ENCODE measurements at regions not wholly inside any gene's neighbourhood (a gene's known extent, or its start where the extent isn't known, plus 50 kb on each side); places are given as distances from the start of the nearest gene placed in this dataset.

DNA sequence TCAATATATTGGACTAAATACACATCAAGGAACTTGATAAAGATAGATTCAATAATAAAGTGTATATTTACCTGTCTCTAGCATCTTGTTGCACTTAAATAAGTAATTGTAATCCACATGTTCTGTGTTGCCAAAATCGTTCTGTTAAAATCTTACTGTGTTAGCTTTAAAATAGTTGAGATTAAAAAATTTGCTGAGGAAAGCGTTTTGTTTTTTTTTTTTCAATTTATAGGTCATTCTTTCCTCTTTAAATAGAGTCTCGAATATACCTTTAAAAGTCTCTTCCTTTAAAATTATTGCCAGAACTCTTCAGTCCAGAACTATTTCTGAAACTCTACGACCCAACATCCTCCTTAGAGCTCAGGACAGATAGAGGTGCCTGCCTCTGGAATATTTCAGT, 195.6 kb upstream of the OPRM1 start:
- no peak overlapping the region for H3K4me3 ChIP-seq (ENCODE audit: low read depth, low read length)
- TF ChIP-seq, protein P1, sequence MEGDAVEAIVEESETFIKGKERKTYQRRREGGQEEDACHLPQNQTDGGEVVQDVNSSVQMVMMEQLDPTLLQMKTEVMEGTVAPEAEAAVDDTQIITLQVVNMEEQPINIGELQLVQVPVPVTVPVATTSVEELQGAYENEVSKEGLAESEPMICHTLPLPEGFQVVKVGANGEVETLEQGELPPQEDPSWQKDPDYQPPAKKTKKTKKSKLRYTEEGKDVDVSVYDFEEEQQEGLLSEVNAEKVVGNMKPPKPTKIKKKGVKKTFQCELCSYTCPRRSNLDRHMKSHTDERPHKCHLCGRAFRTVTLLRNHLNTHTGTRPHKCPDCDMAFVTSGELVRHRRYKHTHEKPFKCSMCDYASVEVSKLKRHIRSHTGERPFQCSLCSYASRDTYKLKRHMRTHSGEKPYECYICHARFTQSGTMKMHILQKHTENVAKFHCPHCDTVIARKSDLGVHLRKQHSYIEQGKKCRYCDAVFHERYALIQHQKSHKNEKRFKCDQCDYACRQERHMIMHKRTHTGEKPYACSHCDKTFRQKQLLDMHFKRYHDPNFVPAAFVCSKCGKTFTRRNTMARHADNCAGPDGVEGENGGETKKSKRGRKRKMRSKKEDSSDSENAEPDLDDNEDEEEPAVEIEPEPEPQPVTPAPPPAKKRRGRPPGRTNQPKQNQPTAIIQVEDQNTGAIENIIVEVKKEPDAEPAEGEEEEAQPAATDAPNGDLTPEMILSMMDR (IDR thresholded peaks at IDR 0.05; ENCODE audit: low read depth, low read length) = no peak
- in situ Hi-C loops (cut with HindIII; ENCODE audit: low sequenced_read_pairs) = no loop called here
- DNase-seq (ENCODE audit: low read depth, low spot score) = no peak

DNA sequence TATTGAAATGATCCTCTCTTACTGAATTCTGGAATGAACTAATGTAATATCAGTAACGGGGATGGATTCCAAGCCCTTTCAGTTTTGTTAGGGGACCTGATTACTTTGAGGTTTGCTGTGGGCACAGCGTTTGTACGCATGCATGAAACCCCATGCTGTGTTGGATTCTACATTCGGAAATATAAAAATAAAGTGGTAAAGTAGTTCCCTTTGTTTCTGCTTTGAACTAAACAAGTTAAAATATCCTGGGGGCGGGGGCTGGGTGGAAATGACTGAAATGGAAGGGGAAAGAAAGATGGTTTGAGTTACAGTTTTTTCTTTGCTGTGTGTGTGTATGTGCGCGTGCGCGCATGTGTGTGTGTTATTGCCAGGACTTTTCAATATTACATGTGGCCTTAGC, 196.5 kb upstream of the OPRM1 start:
- no peak for DNase-seq (ENCODE audit: low read depth, low spot score)
- H3K4me3 ChIP-seq (ENCODE audit: low read depth, low read length) = no peak overlapping the region
- TF ChIP-seq, protein P1 (IDR thresholded peaks at IDR 0.05; ENCODE audit: low read depth, low read length) = no peak
- in situ Hi-C loops (cut with HindIII; ENCODE audit: low sequenced_read_pairs) = no loop called here

DNA sequence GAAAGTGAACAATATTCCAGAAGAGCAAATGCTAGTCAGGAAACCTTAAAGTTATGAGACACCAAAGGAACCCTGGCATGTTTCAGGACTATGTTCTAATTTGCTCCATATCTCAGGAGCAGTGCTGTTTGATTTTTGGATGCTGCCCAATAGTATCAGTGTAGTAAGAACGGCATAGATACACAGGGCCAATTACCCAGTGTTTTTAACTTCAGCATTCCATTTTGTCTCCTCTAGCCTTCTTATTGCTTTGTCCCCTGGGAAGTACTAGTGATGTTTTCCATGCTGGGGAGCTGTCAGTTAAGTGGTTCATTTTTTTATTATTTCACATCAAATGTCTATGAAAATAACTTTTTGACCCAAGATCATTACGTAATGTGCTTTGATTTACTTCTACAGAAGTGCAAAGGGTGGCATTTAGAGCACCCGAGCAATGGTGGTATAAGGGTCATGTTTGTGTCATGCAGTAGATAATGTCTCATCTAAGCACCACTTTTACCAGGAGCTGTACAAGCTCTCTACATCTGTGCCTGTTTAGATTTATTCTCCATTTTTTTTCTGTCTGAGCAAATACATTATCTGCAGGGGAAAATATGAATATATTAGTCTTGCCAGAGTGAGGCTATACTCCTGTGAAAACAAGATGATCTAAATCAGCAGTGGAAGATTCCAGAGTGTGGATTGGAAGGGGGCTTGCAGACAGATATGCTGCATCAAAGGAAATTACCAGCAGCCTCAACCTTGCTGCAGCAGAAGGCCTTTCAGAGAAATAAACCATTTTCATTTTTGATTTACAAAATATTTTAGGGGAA, 198.8 kb upstream of the OPRM1 start:
- in situ Hi-C loops (cut with HindIII; ENCODE audit: low sequenced_read_pairs) = no loop called here
- no peak overlapping the region for H3K4me3 ChIP-seq (ENCODE audit: low read depth, low read length)
- no peak for DNase-seq (ENCODE audit: low read depth, low spot score)
- TF ChIP-seq, protein P1 (IDR thresholded peaks at IDR 0.05; ENCODE audit: low read depth, low read length) = no peak

DNA sequence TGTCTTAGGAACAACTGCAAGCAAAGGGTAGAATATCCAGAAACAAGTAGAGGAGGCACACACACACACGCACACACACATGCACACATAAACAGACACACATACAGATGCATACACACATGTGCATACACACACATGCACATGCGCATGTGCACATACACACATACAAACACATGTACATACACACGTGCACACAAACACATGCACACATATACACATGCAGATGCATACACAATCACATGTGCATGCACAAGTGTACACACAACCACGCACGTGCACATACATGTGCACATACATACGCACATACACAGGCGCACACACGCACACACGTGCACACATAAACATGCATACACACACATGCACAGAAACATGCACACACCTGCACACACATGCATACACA, 206.5 kb upstream of the OPRM1 start:
- TF ChIP-seq, protein P1 (IDR thresholded peaks at IDR 0.05; ENCODE audit: low read depth, low read length) = no peak
- in situ Hi-C loops (cut with HindIII; ENCODE audit: low sequenced_read_pairs) = no loop called here
- no peak for DNase-seq (ENCODE audit: low read depth, low spot score)
- H3K4me3 ChIP-seq (ENCODE audit: low read depth, low read length) = no peak overlapping the region

DNA sequence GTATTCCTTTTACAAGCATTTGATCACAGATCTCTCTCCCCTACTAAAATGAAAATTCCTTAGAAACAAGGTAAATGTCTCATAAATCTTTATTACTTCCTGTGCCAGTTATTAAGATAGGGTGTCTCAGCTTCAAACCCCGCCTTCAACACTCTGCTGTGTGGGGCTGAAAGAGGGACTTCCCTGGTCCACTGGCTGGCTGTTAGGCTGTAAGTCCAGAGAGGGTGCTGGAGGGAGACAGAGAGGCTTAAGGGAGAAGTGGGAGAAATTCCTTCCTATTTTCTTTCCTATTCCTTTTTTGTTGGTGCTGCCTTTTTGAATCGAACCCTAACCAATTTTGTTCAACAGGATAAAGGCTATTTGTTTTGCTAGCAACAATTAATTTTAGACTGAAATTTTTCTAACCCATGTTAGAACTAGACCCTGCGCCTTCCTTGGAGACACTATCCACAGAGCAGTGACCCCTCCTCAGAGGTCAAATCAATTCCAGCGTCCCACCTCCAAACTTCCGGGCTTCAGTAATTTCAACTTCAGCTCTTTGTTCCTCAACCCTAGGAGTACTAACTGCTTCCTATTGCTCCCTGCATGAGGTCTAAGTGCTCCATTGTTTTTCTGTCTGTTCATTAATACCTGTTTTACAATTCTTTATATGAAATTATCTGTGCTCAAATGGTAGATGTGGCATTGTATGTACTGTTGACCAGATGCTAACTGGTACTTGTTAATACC, 207.5 kb upstream of the OPRM1 start:
- TF ChIP-seq, protein P1 (IDR thresholded peaks at IDR 0.05; ENCODE audit: low read depth, low read length) = no peak
- in situ Hi-C loops (cut with HindIII; ENCODE audit: low sequenced_read_pairs) = no loop called here

DNA sequence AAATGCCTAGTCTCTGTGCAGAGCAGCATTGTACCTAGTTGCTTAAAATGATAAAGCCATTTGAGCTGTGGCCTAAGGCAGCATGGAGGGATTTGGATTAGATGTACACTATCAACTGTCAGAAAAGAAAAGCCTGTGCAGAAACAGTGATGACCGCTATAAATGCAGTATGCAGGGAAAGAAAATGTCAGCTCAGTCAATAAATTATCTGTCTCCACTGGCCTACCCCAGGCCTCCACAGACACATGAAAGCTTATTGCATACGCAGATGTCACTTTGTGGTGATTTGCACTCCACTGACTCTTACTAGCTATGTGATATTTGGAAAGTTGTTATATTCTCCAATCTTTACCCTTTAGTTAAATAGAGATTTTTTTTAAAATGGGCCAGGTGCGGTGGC, 221.9 kb upstream of the OPRM1 start:
- no peak overlapping the region for H3K4me3 ChIP-seq (ENCODE audit: low read depth, low read length)
- TF ChIP-seq, protein P1 (IDR thresholded peaks at IDR 0.05; ENCODE audit: low read depth, low read length) = no peak
- DNase-seq (ENCODE audit: low read depth, low spot score) = no peak
- in situ Hi-C loops (cut with HindIII; ENCODE audit: low sequenced_read_pairs) = no loop called here

More for the DNA sequence above, 207.5 kb upstream of the OPRM1 start:
- no peak for DNase-seq (ENCODE audit: low read depth, low spot score)
- H3K4me3 ChIP-seq (ENCODE audit: low read depth, low read length) = no peak overlapping the region

Measured in astrocyte of the spinal cord (primary cell).